Neural progenitor cell (in vitro differentiated cells): ENCODE measurements at regions not wholly inside any gene's neighbourhood (a gene's known extent, or its start where the extent isn't known, plus 50 kb on each side); places are given as distances from the start of the nearest gene placed in this dataset.

Experiments
- DNase-seq: peaks from one replicate; pipeline ENCODE4 v3.0.0-alpha.2; 2016; ENCODE audit warnings: low spot score
- H2AFZ ChIP-seq: fragments of 200-600 bp; sonication (generic); replicated peaks from 2 replicates; pipeline ENCODE4 v1.6.1; 2016; ENCODE audit warnings: antibody characterized with exemption
- H3F3A ChIP-seq: fragments of 200-600 bp; sonication (generic); 2 replicates; pipeline ENCODE4 v1.6.1; 2016; ENCODE audit warnings: antibody characterized with exemption, low read depth
- H3K27ac ChIP-seq: fragments of 200-600 bp; sonication (generic); 2 replicates; pipeline ENCODE4 v1.5.1; 2016; ENCODE audit warnings: mild to moderate bottlenecking
- H3K27me3 ChIP-seq: fragments of 200-600 bp; sonication (generic); 2 replicates; pipeline ENCODE4 v1.6.1; 2016; ENCODE audit warnings: mild to moderate bottlenecking, moderate library complexity
- H3K36me3 ChIP-seq: fragments of 200-600 bp; sonication (generic); 2 replicates; pipeline ENCODE4 v1.5.1; 2016
- H3K4me1 ChIP-seq: fragments of 200-600 bp; sonication (generic); 2 replicates; pipeline ENCODE4 v1.6.1; 2016; ENCODE audit warnings: mixed run types
- H3K4me2 ChIP-seq: fragments of 200-600 bp; sonication (generic); 2 replicates; pipeline ENCODE4 v1.6.1; 2016
- H3K4me3 ChIP-seq: fragments of 200-600 bp; sonication (generic); 2 replicates; pipeline ENCODE4 v1.5.1; 2016
- H3K79me2 ChIP-seq: fragments of 200-600 bp; sonication (generic); 2 replicates; pipeline ENCODE4 v1.6.1; 2016; ENCODE audit warnings: low read depth
- H3K9ac ChIP-seq: fragments of 200-600 bp; sonication (generic); 2 replicates; pipeline ENCODE4 v1.6.1; 2016
- H3K9me3 ChIP-seq: fragments of 200-600 bp; sonication (generic); 2 replicates; pipeline ENCODE4 v1.5.1; 2016; ENCODE audit warnings: low read depth
- H4K20me1 ChIP-seq: fragments of 200-600 bp; sonication (generic); 2 replicates; pipeline ENCODE4 v1.6.1; 2016; ENCODE audit warnings: low read depth
- H3K27ac Mint-ChIP-seq: 3 replicates; pipeline ENCODE4 v1.8.0; 2021; ENCODE audit warnings: mixed read lengths
- H3K27me3 Mint-ChIP-seq: 2 replicates; pipeline ENCODE4 v1.8.0; 2022; ENCODE audit warnings: low read depth, mild to moderate bottlenecking, inconsistent platforms, moderate library complexity, mixed read lengths; ENCODE audit not compliant: insufficient read depth
- H3K36me3 Mint-ChIP-seq: 3 replicates; pipeline ENCODE4 v1.8.0; 2021; ENCODE audit warnings: mixed read lengths
- H3K4me1 Mint-ChIP-seq: 3 replicates; pipeline ENCODE4 v1.8.0; 2021; ENCODE audit warnings: mixed read lengths
- H3K4me3 Mint-ChIP-seq: 3 replicates; pipeline ENCODE4 v1.8.0; 2021; ENCODE audit warnings: mild to moderate bottlenecking, moderate library complexity, mixed read lengths
- H3K9me3 Mint-ChIP-seq: 3 replicates; pipeline ENCODE4 v1.8.0; 2020; ENCODE audit warnings: mixed read lengths
- CTCF ChIP-seq: fragments of 200-600 bp; sonication (generic); IDR thresholded peaks from 2 replicates; pipeline ENCODE4 v1.5.1; 2017; ENCODE audit warnings: antibody characterized with exemption, mild to moderate bottlenecking
- EZH2 ChIP-seq: fragments of 200-600 bp; sonication (generic); IDR thresholded peaks from 2 replicates; pipeline ENCODE4 v1.6.1; 2017; ENCODE audit warnings: antibody characterized with exemption, mild to moderate bottlenecking, moderate library complexity
- EZH2phosphoT487 ChIP-seq: fragments of 200-600 bp; sonication (generic); IDR thresholded peaks from 2 replicates; pipeline ENCODE4 v1.6.1; 2017; ENCODE audit warnings: antibody characterized with exemption

- no peak for TF ChIP-seq EZH2
- no peak for TF ChIP-seq CTCF
- no peak for TF ChIP-seq EZH2phosphoT487
- no peaks in the 10 kb centered on the region for H3K9me3 Mint-ChIP-seq
- no peaks in the 10 kb centered on the region for H4K20me1 ChIP-seq
- H3K36me3 Mint-ChIP-seq, result no peaks in the 10 kb centered on the region
- H3K79me2 ChIP-seq, result no peaks in the 10 kb centered on the region
- no peaks in the 10 kb centered on the region for H3K36me3 ChIP-seq
- H3K9me3 ChIP-seq, result no peaks in the 10 kb centered on the region
- peaks cover 32% of the 10 kb centered on the region for H3K4me1 Mint-ChIP-seq
- no peak for DNase-seq
- no peak overlapping the region for H3K9ac ChIP-seq
- H2AFZ ChIP-seq, result no peak overlapping the region
- H3K4me1 ChIP-seq, result peaks cover 13% of the 10 kb centered on the region
- H3K27ac Mint-ChIP-seq, result no peak overlapping the region
- no peak overlapping the region for H3K27ac ChIP-seq
- no peaks in the 10 kb centered on the region for H3K27me3 ChIP-seq
- H3K4me3 Mint-ChIP-seq, result no peak overlapping the region
- H3K4me2 ChIP-seq, result no peak overlapping the region
- H3K27me3 Mint-ChIP-seq, result peaks cover 4% of the 10 kb centered on the region
- H3F3A ChIP-seq, result no peaks in the 10 kb centered on the region
- no peak overlapping the region for H3K4me3 ChIP-seq
Observed at GRCh38 chr16:9307446-9307845, 216.0 kb downstream of the HAPSTR1 start.

- H3K27me3 Mint-ChIP-seq, result peaks cover 4% of the 10 kb centered on the region
Observed at GRCh38 chr16:9308356-9308801, 216.9 kb downstream of the HAPSTR1 start.

GRCh38 chr16:9308850-9309249 lies 217.4 kb downstream of the HAPSTR1 start:
- H3K9me3 ChIP-seq, result no peaks in the 10 kb centered on the region
- peak overlapping the region; percentile 50 for H3K27ac Mint-ChIP-seq

More at GRCh38 chr16:9308356-9308801, 216.9 kb downstream of the HAPSTR1 start:
- no peaks in the 10 kb centered on the region for H3K36me3 Mint-ChIP-seq
- H3K27ac Mint-ChIP-seq, result peak overlapping the region; percentile 26
- H3K4me1 ChIP-seq, result peaks cover 13% of the 10 kb centered on the region
- no peak overlapping the region for H3K4me2 ChIP-seq
- H3K9ac ChIP-seq, result no peak overlapping the region
- H3K4me3 Mint-ChIP-seq, result no peak overlapping the region
- no peak for DNase-seq
- no peaks in the 10 kb centered on the region for H3K27me3 ChIP-seq
- H3F3A ChIP-seq, result no peaks in the 10 kb centered on the region
- no peaks in the 10 kb centered on the region for H3K79me2 ChIP-seq
- no peak overlapping the region for H3K4me3 ChIP-seq
- TF ChIP-seq CTCF (no peak), EZH2 (no peak), EZH2phosphoT487 (no peak)
- H2AFZ ChIP-seq, result no peak overlapping the region
- no peaks in the 10 kb centered on the region for H4K20me1 ChIP-seq
- no peaks in the 10 kb centered on the region for H3K9me3 ChIP-seq
- no peaks in the 10 kb centered on the region for H3K36me3 ChIP-seq
- no peaks in the 10 kb centered on the region for H3K9me3 Mint-ChIP-seq
- H3K27ac ChIP-seq, result no peak overlapping the region
- H3K4me1 Mint-ChIP-seq, result peaks cover 32% of the 10 kb centered on the region

More at GRCh38 chr16:9308850-9309249, 217.4 kb downstream of the HAPSTR1 start:
- Histone ChIP-seq H3K79me2 (no peaks in the 10 kb centered on the region), H3K4me3 (no peak overlapping the region), H3K9ac (no peak overlapping the region), H4K20me1 (no peaks in the 10 kb centered on the region), H3K4me1 (peaks cover 13% of the 10 kb centered on the region), H3K4me2 (no peak overlapping the region), H3K27ac (no peak overlapping the region), H3K36me3 (no peaks in the 10 kb centered on the region), H3F3A (no peaks in the 10 kb centered on the region), H3K27me3 (no peaks in the 10 kb centered on the region), H2AFZ (no peak overlapping the region)
- TF ChIP-seq CTCF (no peak), EZH2 (no peak), EZH2phosphoT487 (no peak)
- peaks cover 4% of the 10 kb centered on the region for H3K27me3 Mint-ChIP-seq
- no peak overlapping the region for H3K4me3 Mint-ChIP-seq
- no peak for DNase-seq
- peaks cover 32% of the 10 kb centered on the region for H3K4me1 Mint-ChIP-seq
- no peaks in the 10 kb centered on the region for H3K36me3 Mint-ChIP-seq
- no peaks in the 10 kb centered on the region for H3K9me3 Mint-ChIP-seq
